ENCODE measurements at regions not wholly inside any gene's neighbourhood (a gene's known extent, or its start where the extent isn't known, plus 50 kb on each side); places are given as distances from the start of the nearest gene placed in this dataset.
A peak's percentile ranks its signal among the peaks of the same experiment; 100 is the strongest.

- TF ChIP-seq AFF4 (CRISPR knock-in tag; IDR thresholded peaks at IDR 0.05) (no peak), RCOR2 (CRISPR knock-in tag; IDR thresholded peaks at IDR 0.05) (0 out of 2 replicates have a peak, but pooled peaks have one; percentile 29), MED1 (CRISPR knock-in tag; IDR thresholded peaks at IDR 0.05) (0 out of 2 replicates have a peak, but pooled peaks have one; percentile 38), FOXK1 (CRISPR knock-in tag; IDR thresholded peaks at IDR 0.05; ENCODE audit: borderline replicate concordance, low read depth) (peak; percentile 69; the same call in 1 of the 2 replicates), FOXA1 (IDR thresholded peaks at IDR 0.05) (no peak), FOXA1 (CRISPR knock-in tag; IDR thresholded peaks at IDR 0.05) (0 out of 2 replicates have a peak, but pooled peaks have one; percentile 45), ZNF644 (CRISPR knock-in tag; IDR thresholded peaks at IDR 0.05; ENCODE audit: low read depth) (peak; percentile 50; the same call in 1 of the 2 replicates), ZBTB7B (CRISPR knock-in tag; IDR thresholded peaks at IDR 0.05) (no peak), PAXIP1 (CRISPR knock-in tag; conservative IDR thresholded peaks at IDR 0.05) (peak; percentile 48; the same call in 1 of the 2 replicates)
These were observed 257.8 kb upstream of the DCC start (continued) for GRCh38 chr18:52082246-52082645.

All from HepG2 (cell line).